Epithelial cell of esophagus (primary cell): ENCODE measurements at regions not wholly inside any gene's neighbourhood (a gene's known extent, or its start where the extent isn't known, plus 50 kb on each side); places are given as distances from the start of the nearest gene placed in this dataset.
A peak's percentile ranks its signal among the peaks of the same experiment; 100 is the strongest.

Experiments used
- DNase-seq: peaks from one replicate; pipeline ENCODE4 v3.0.0; 2010; ENCODE audit warnings: low read depth
- H3K4me3 ChIP-seq: 2 replicates; pipeline ENCODE4 v1.5.1; 2011; ENCODE audit warnings: mild to moderate bottlenecking, low read length, control low read depth
- CTCF ChIP-seq: IDR thresholded peaks from 2 replicates; pipeline ENCODE4 v1.5.1; 2011; ENCODE audit warnings: low read depth, mild to moderate bottlenecking, low read length, control low read depth, inconsistent platforms; ENCODE audit not compliant: insufficient read depth; ENCODE audit errors: missing control alignments

GRCh38 chr3:194800002-194800401 lies 114.3 kb downstream of the FAM43A start:
- no peak for DNase-seq
- TF ChIP-seq CTCF = no peak

GRCh38 chr3:194801461-194802432 lies 116.1 kb downstream of the FAM43A start:
- DNase-seq = no peak
- no peak for TF ChIP-seq CTCF
- no peak overlapping the region for H3K4me3 ChIP-seq

More at GRCh38 chr3:194800002-194800401, 114.3 kb downstream of the FAM43A start:
- no peak overlapping the region for H3K4me3 ChIP-seq

DNA sequence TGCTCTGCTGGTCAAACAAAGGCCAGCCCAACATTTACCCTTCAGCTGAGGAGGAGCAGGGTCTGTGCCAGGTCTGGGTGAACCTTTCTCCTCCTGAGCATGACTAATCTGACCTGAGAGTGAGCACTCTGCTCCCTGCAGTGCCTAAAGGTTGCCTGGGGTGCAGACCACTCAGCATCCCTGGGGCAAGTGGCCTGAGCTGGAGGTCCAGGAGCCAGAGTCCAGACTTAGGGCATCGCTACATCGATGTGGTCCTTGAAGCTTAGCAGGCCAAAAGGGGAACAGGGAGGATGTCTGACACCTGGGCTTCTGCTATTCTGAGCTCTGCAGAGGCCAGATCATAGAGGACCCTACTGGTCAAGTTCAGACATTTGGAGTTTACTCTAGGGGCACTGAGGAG lies 119.1 kb downstream of the FAM43A start:
- H3K4me3 ChIP-seq = no peak overlapping the region
- TF ChIP-seq CTCF = no peak
- no peak for DNase-seq

GRCh38 chr3:194805546-194805945 lies 119.9 kb downstream of the FAM43A start:
- DNase-seq = no peak
- no peak overlapping the region for H3K4me3 ChIP-seq
- no peak for TF ChIP-seq CTCF

DNA sequence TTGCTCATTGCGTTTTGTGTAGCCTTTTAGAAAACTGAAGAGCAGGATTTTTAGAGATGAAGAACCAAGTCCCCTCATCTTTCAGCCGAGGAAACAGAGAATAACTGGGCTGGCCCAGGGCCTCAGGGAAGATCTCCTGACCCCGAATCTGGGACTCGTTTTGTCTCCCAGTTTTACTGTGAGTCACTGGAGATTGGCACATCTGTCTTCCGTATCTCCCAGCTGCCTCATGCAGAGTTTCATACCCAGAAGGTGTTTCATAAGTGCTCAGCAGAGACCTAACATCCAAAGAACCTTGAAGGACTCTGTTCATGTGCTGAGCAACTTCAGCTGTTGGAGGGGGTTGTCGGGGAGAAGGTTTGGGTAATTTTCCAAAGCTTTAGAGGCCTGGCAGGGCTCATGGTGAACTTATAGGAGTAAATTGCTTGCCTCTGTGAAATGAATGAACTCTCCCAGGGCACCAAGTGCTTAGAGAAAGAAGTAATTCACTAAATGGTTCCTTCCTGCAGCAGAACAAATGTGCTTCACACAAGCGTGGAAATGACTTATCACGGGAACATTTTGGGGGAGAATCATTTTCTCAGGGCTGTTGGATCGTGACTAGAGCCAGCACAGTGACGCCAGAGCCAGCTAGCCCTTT lies 121.4 kb downstream of the FAM43A start:
- peak; percentile 85 for DNase-seq
- no peak for TF ChIP-seq CTCF
- no peak overlapping the region for H3K4me3 ChIP-seq

GRCh38 chr3:194808640-194809097 lies 123.0 kb downstream of the FAM43A start:
- TF ChIP-seq CTCF = no peak
- no peak overlapping the region for H3K4me3 ChIP-seq
- peak; percentile 88 for DNase-seq
